KBM-7 (cell line): ENCODE measurements at regions not wholly inside any gene's neighbourhood (a gene's known extent, or its start where the extent isn't known, plus 50 kb on each side); places are given as distances from the start of the nearest gene placed in this dataset.
"Not testable (repeated sequence)": the region's sequence is repeated elsewhere in the genome, so short reads cannot be mapped to it uniquely, and the experiment has no call there.

Source experiments
- DNase-seq: peaks from one replicate; pipeline ENCODE4 v3.0.0-alpha.2; 2015
- in situ Hi-C: fragments of 300-500 bp; cut with MboI; formaldehyde crosslinking; loops from 2 replicates; pipeline ENCODE4 v1.14.3; 2020; ENCODE audit warnings: low sequenced_read_pairs, low pct_unique_long_range_greater_than_20kb, mixed read lengths

- in situ Hi-C loops, DNase-seq: not testable (repeated sequence)
Observed at GRCh38 chr11:105349867-105350266, 210.3 kb upstream of the CARD18 start.

- no peak for DNase-seq
- in situ Hi-C loops, result no loop called here
Observed at GRCh38 chr11:105344938-105345337, 205.4 kb upstream of the CARD18 start.

- in situ Hi-C loops, result no loop called here
Observed at GRCh38 chr11:105334025-105334714, 194.6 kb upstream of the CARD18 start.

GRCh38 chr11:105333153-105333552 lies 193.6 kb upstream of the CARD18 start:
- DNase-seq, result no peak
- in situ Hi-C loops, result no loop called here

More at GRCh38 chr11:105334025-105334714, 194.6 kb upstream of the CARD18 start:
- DNase-seq, result no peak

GRCh38 chr11:105332171-105332570 lies 192.6 kb upstream of the CARD18 start:
- no peak for DNase-seq
- in situ Hi-C loops, result no loop called here

GRCh38 chr11:105328061-105328460 lies 188.5 kb upstream of the CARD18 start:
- no peak for DNase-seq
- in situ Hi-C loops, result no loop called here

GRCh38 chr11:105324156-105324555 lies 184.6 kb upstream of the CARD18 start:
- DNase-seq, result no peak
- in situ Hi-C loops, result no loop called here

GRCh38 chr11:105321696-105322095 lies 182.1 kb upstream of the CARD18 start:
- no peak for DNase-seq
- in situ Hi-C loops, result no loop called here

- DNase-seq, result no peak
Observed at GRCh38 chr11:105315287-105315686, 175.7 kb upstream of the CARD18 start.

GRCh38 chr11:105312266-105312665 lies 172.7 kb upstream of the CARD18 start:
- in situ Hi-C loops, result no loop called here
- no peak for DNase-seq

More at GRCh38 chr11:105315287-105315686, 175.7 kb upstream of the CARD18 start:
- in situ Hi-C loops, result no loop called here

GRCh38 chr11:105298630-105299029 lies 159.1 kb upstream of the CARD18 start:
- in situ Hi-C loops, result no loop called here
- no peak for DNase-seq

GRCh38 chr11:105298174-105298573 lies 158.6 kb upstream of the CARD18 start:
- in situ Hi-C loops, result no loop called here
- DNase-seq, result no peak

GRCh38 chr11:105297463-105297862 lies 157.9 kb upstream of the CARD18 start:
- DNase-seq, result no peak
- in situ Hi-C loops, result no loop called here

GRCh38 chr11:105296806-105297205 lies 157.2 kb upstream of the CARD18 start:
- in situ Hi-C loops, result no loop called here
- DNase-seq, result no peak

- no peak for DNase-seq
- in situ Hi-C loops, result no loop called here
Observed at GRCh38 chr11:105296386-105296785, 156.8 kb upstream of the CARD18 start.

- in situ Hi-C loops, result no loop called here
- no peak for DNase-seq
Observed at GRCh38 chr11:105282658-105283057, 143.1 kb upstream of the CARD18 start.

GRCh38 chr11:105274631-105275030 lies 135.1 kb upstream of the CARD18 start:
- in situ Hi-C loops, result no loop called here
- no peak for DNase-seq

GRCh38 chr11:105273660-105274280 lies 134.2 kb upstream of the CARD18 start:
- no peak for DNase-seq
- in situ Hi-C loops, result no loop called here

- DNase-seq, result no peak
- in situ Hi-C loops, result no loop called here
Observed at GRCh38 chr11:105269862-105270261, 130.3 kb upstream of the CARD18 start.

GRCh38 chr11:105268404-105269062 lies 129.0 kb upstream of the CARD18 start:
- in situ Hi-C loops, result no loop called here
- DNase-seq, result no peak
